Panc1 (cell line): ENCODE measurements at regions not wholly inside any gene's neighbourhood (a gene's known extent, or its start where the extent isn't known, plus 50 kb on each side); places are given as distances from the start of the nearest gene placed in this dataset.

ENCODE experiments used
- ATAC-seq: fragments of 200-7000 bp; cut with Tn5 transposase; 2 replicates; pipeline ENCODE4 v1.9.1; 2020; ENCODE audit warnings: mild to moderate bottlenecking, moderate library complexity
- BruUV-seq: library from RNA; stranded (reverse); fragments of 400-500 nt; replicated peaks from 2 replicates; lab custom pipeline; 2021; lab: Mats Ljungman, UMichigan
- CTCF ChIA-PET: fragments of 300-600 bp; sonication (Branson Sonifier 250); formaldehyde crosslinking; loops from one replicate; lab custom pipeline; 2022; ENCODE audit warnings: antibody characterized with exemption; lab: Charles Lee
- POLR2A ChIA-PET: fragments of 300-600 bp; sonication (Branson Sonifier 250); formaldehyde crosslinking; loops from one replicate; lab custom pipeline; 2022; ENCODE audit warnings: antibody characterized with exemption; lab: Charles Lee
- DNase-seq: peaks from one replicate; pipeline ENCODE4 v3.0.0-alpha.2; 2010; ENCODE audit warnings: low read depth, low spot score
- H3K27ac ChIP-seq: 2 replicates; pipeline ENCODE4 v1.5.1; 2011; ENCODE audit warnings: mild to moderate bottlenecking, low read length, inconsistent platforms
- H3K27me3 ChIP-seq: fragments of 200-500 bp; sonication (Bioruptor generic); 2 replicates; pipeline ENCODE4 v1.6.0; 2014; ENCODE audit warnings: low read length, inconsistent platforms; ENCODE audit not compliant: control insufficient read depth, insufficient read depth
- H3K36me3 ChIP-seq: fragments of 200-500 bp; sonication (Bioruptor generic); 2 replicates; pipeline ENCODE4 v1.5.1; 2014; ENCODE audit warnings: inconsistent platforms, mild to moderate bottlenecking, low read length, moderate library complexity; ENCODE audit not compliant: control insufficient read depth, insufficient read depth
- H3K4me1 ChIP-seq: 2 replicates; pipeline ENCODE4 v1.5.1; 2011; ENCODE audit warnings: inconsistent platforms, mild to moderate bottlenecking, low read length, moderate library complexity; ENCODE audit not compliant: control insufficient read depth, insufficient read depth
- H3K4me3 ChIP-seq, 2 experiments: 2 replicates each; pipeline ENCODE4 v1.5.1; 2011 to 2012; ENCODE audit warnings: low read depth in 2 of 2, low read length in 2 of 2, mild to moderate bottlenecking in 2 of 2, inconsistent platforms in 1 of 2, moderate library complexity in 1 of 2
- H3K9me3 ChIP-seq: fragments of 200-500 bp; sonication (Bioruptor generic); 2 replicates; pipeline ENCODE4 v1.5.1; 2014; ENCODE audit warnings: low read depth, mild to moderate bottlenecking, inconsistent platforms, low read length, moderate library complexity; ENCODE audit not compliant: control insufficient read depth, insufficient read depth
- CTCF ChIP-seq: fragments of 450-650 bp; IDR thresholded peaks from 2 replicates; pipeline ENCODE4 v1.5.1; 2017; ENCODE audit warnings: mild to moderate bottlenecking
- POLR2AphosphoS5 ChIP-seq: IDR thresholded peaks from 2 replicates; pipeline ENCODE4 v1.6.1; 2012; ENCODE audit warnings: mild to moderate bottlenecking, low read depth, low read length, moderate library complexity
- REST ChIP-seq, 2 experiments: IDR thresholded peaks; 2 replicates each; pipeline ENCODE4 v1.6.1; 2011 to 2012; ENCODE audit warnings: low read depth in 2 of 2, control low read depth in 1 of 2, low read length in 1 of 2, mild to moderate bottlenecking in 1 of 2, moderate library complexity in 1 of 2; ENCODE audit not compliant: insufficient read depth in 1 of 2
- SIN3A ChIP-seq: IDR thresholded peaks from 2 replicates; pipeline ENCODE4 v1.6.1; 2012; ENCODE audit warnings: low read depth, mild to moderate bottlenecking, low read length, moderate library complexity, borderline replicate concordance; ENCODE audit not compliant: insufficient read depth
- TCF7L2 ChIP-seq: IDR thresholded peaks from 2 replicates; pipeline ENCODE4 v1.6.1; 2011; ENCODE audit warnings: mild to moderate bottlenecking, low read depth, low read length, inconsistent platforms
- in situ Hi-C: cut with HindIII; loops from 2 replicates; pipeline ENCODE4 v1.10.0; 2016; ENCODE audit warnings: low sequenced_read_pairs, low pct_unique_long_range_greater_than_20kb
- intact Hi-C: fragments of 100-400 bp; cut with micrococcal nuclease; formaldehyde crosslinking; loops from one replicate; pipeline ENCODE4 v1.10.0; 2022; ENCODE audit not compliant: unreplicated experiment

- Histone ChIP-seq H3K4me3 (no peak overlapping the region), H3K27ac (no peak overlapping the region), H3K9me3 (no peaks in the 10 kb centered on the region), H3K4me1 (no peaks in the 10 kb centered on the region), H3K36me3 (no peaks in the 10 kb centered on the region), H3K27me3 (no peaks in the 10 kb centered on the region)
- no TSS peak for BruUV-seq
- no peak for TF ChIP-seq SIN3A
- TF ChIP-seq POLR2AphosphoS5, result no peak
- TF ChIP-seq TCF7L2, result no peak
- CTCF ChIA-PET, result no interaction called here
- POLR2A ChIA-PET, result no interaction called here
- no peak for ATAC-seq
- in situ Hi-C loops, result no loop called here
- no peak for DNase-seq
- intact Hi-C loops, result no loop called here
Measured at GRCh38 chr1:96233422-96233821, 488.2 kb upstream of the PTBP2 start.

GRCh38 chr1:96234299-96234698 lies 487.3 kb upstream of the PTBP2 start:
- DNase-seq (no peak), ATAC-seq (no peak)
- Histone ChIP-seq H3K4me3 (no peak overlapping the region), H3K4me1 (no peaks in the 10 kb centered on the region), H3K9me3 (no peaks in the 10 kb centered on the region), H3K27me3 (no peaks in the 10 kb centered on the region), H3K27ac (no peak overlapping the region), H3K36me3 (no peaks in the 10 kb centered on the region)
- no TSS peak for BruUV-seq
- POLR2A ChIA-PET, result no interaction called here
- intact Hi-C loops (no loop called here), in situ Hi-C loops (no loop called here)
- CTCF ChIA-PET, result no interaction called here
- TF ChIP-seq SIN3A (no peak), TCF7L2 (no peak), CTCF (no peak), REST (IDR thresholded peaks at IDR 0.05; ENCODE audit: insufficient read depth in 1 of 2, low read depth in 2 of 2, low read length in 1 of 2) (no peak), POLR2AphosphoS5 (no peak)

GRCh38 chr1:96236156-96236739 lies 485.3 kb upstream of the PTBP2 start:
- peak; percentile 73; the same call in 1 of the 2 replicates for ATAC-seq
- no TSS peak for BruUV-seq
- ChIA-PET CTCF (no interaction called here), POLR2A (no interaction called here)
- H3K27ac ChIP-seq, result no peak overlapping the region
- in situ Hi-C loops (no loop called here), intact Hi-C loops (no loop called here)
- no peaks in the 10 kb centered on the region for H3K27me3 ChIP-seq
- TF ChIP-seq TCF7L2 (no peak), SIN3A (no peak), REST (IDR thresholded peaks at IDR 0.05; ENCODE audit: insufficient read depth in 1 of 2, low read depth in 2 of 2, low read length in 1 of 2) (no peak), POLR2AphosphoS5 (no peak), CTCF (peak; percentile 60; the same call in 1 of the 2 replicates)
- H3K36me3 ChIP-seq, result no peaks in the 10 kb centered on the region
- DNase-seq, result peak; percentile 43
- no peaks in the 10 kb centered on the region for H3K4me1 ChIP-seq
- no peaks in the 10 kb centered on the region for H3K9me3 ChIP-seq
- no peak overlapping the region for H3K4me3 ChIP-seq
